ENCODE measurements at regions not wholly inside any gene's neighbourhood (a gene's known extent, or its start where the extent isn't known, plus 50 kb on each side); places are given as distances from the start of the nearest gene placed in this dataset.
"Not testable (repeated sequence)": the region's sequence is repeated elsewhere in the genome, so short reads cannot be mapped to it uniquely, and the experiment has no call there.

DNA sequence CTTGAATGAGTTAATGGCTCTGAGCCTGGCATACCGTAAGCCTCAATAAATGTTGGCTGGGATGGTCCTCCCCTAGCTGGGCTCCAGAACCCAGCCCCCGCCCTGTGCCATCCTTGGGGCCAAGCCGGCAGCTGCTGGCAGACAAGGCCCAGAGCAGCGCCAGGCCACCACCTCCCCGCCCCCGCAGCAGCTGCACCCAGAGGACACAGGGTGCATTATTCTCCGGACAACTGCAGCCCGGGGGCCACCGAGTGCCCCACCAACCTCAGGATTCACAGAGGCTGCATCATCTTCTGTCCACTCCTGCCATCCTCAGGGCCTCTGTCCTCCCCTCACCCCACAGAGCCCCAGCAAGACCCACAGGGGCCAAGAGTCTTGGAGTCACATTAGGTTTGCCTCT lies 92.7 kb downstream of the NCOR2 start:
- no peak for DNase-seq

GRCh38 chr12:124472690-124473279 lies 94.6 kb downstream of the NCOR2 start:
- DNase-seq: no peak

DNA sequence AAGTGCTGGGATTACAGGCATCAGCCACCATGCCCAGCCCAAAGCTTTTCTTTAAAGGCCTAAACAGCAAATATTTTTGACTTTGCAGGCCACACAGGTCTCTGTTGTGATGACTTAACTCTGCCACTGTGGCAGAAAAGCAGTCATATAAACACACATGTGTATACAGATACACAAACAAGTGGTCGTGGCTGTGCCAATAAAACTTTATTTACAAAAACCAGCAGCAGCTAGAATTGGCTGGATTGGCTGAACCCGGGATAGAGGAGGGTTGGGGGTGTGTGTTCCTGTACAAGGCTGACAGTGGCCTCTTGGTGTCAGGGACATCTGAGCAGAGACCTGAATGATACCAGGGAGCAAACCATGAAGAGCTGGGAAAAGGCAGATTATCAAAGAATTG lies 95.6 kb downstream of the NCOR2 start:
- no peak for DNase-seq

DNA sequence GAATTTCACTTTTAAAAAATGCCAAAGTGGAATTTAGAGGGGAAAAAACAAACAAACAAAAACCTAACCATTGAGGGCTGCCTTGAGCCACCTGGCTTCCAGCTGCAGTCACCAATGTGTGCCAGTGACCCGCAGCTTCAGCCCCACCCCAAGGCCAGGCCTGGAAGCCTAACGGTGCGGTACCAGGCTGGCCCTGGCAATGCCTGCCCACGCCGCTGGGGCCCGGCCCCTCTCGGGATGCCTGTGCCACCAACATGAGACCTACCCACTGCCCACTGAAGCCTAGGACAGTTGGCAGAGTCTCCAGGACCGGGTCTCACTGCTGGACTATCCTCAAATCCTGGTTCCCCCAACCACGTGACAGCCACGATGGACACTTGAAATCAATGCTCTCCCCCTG lies 96.6 kb downstream of the NCOR2 start:
- DNase-seq: no peak

DNA sequence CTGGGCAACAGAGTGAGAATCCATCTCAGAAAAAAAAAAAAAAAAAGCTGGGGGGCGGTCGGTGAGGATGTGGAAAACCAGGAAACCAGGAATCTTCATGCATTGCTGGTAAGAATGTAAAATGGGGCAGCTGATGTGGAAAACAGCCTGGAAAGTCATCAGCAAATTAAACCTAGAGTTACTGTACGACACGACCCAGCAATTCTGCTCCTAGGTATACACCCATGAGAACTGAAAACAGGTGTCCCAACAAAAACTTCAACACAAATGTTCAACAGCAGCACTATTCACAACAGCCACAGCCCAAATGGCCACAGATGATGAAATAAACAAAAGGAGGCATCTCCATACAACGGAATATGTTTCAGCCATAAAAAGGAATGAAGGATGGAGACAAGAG lies 97.3 kb downstream of the NCOR2 start:
- DNase-seq: no peak

DNA sequence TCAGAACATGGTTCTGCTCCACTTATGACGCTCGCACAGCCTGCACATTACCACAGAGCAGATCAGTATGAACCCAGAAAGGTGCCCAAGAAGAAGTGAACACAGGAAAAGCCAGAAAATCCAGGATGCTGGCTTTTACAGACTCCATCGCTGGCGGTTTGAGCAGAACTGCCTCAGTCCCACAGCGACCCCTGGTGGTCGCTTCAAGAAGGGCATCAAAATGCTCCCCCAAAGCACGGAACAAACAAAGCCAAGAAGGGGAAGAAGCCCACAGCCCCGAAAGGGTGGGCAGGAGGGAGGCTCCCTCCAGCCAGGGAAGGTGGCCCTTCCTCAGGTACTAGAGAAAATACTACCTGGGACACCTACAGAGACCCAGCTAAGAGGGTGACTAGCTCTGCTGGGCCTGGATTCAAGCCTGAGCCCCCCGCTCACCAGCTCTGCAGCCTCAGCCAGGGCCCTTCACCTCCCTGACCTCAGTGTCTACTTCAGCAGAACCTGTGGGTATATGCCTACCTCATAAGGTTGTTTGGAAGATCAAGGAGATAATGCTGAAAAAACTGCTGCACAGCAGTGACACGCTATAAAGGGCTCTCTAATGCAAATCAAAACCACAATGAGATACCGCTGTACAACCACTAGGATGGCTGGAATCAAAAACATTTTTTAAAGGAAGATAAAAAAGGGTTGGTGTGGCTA lies 98.1 kb downstream of the NCOR2 start:
- DNase-seq: no peak

GRCh38 chr12:124467549-124467948 lies 99.9 kb downstream of the NCOR2 start:
- DNase-seq: not testable (repeated sequence)

- no peak for DNase-seq
These were observed 100.9 kb downstream of the NCOR2 start for GRCh38 chr12:124466216-124467128.

GRCh38 chr12:124465473-124465872 lies 101.9 kb downstream of the NCOR2 start:
- no peak for DNase-seq

GRCh38 chr12:124464830-124465229 lies 102.6 kb downstream of the NCOR2 start:
- DNase-seq: no peak

- no peak for DNase-seq
These were observed 103.3 kb downstream of the NCOR2 start for GRCh38 chr12:124464062-124464461.

DNA sequence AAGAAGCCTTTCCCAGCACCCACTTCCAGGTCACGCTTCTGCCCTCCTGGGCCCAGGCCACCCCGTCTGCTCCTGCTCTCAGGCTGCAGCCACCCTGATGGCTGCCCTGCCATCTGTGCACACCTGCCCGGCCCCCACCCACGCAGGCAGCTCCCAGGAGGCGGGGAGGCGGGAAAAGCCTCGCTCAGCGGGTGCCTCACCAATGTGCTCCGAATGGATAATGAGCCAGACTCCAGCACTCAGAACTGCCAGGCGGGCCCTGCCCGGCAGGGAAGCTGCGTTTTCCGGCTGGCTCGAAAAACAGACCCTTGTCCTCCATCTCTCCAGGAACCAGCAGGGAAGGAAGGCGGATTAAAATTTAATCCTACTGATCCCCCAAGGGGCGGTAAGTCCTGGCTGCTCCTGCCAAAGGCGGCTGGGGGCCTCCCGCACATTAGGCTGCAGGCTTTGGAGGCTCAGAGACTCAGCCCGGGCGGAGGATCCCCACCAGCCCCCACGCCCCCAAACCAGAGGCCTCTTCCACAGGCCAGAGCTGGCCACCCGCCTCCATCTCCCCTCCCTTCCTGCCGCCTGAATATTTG lies 104.0 kb downstream of the NCOR2 start:
- no peak for DNase-seq

- DNase-seq: no peak
These were observed 104.7 kb downstream of the NCOR2 start for GRCh38 chr12:124462750-124463149.

- no peak for DNase-seq
These were observed 105.4 kb downstream of the NCOR2 start for GRCh38 chr12:124461851-124462623.

DNA sequence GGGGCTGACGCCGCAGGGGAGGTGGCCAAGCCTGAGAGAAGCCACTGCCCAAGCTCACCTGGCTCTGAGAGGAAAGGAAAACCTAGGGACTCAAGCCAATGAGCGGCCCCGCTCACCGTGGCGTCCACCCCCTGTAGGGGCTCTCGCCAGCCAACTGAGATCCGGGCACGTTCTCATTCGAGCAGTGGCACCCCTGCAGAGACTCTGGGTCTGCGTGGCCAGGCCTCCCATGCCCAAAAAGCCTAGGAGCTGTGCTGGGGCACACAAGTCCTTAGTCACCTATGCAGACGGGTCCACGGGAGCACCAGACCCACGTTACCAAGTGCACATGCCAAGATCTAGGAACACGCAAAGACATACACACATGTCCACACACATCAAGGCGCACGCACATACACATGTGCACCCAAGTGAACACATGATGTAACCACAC lies 106.2 kb downstream of the NCOR2 start:
- no peak for DNase-seq

GRCh38 chr12:124460771-124461170 lies 106.6 kb downstream of the NCOR2 start:
- no peak for DNase-seq

- no peak for DNase-seq
These were observed 107.4 kb downstream of the NCOR2 start for GRCh38 chr12:124459852-124460645.

DNA sequence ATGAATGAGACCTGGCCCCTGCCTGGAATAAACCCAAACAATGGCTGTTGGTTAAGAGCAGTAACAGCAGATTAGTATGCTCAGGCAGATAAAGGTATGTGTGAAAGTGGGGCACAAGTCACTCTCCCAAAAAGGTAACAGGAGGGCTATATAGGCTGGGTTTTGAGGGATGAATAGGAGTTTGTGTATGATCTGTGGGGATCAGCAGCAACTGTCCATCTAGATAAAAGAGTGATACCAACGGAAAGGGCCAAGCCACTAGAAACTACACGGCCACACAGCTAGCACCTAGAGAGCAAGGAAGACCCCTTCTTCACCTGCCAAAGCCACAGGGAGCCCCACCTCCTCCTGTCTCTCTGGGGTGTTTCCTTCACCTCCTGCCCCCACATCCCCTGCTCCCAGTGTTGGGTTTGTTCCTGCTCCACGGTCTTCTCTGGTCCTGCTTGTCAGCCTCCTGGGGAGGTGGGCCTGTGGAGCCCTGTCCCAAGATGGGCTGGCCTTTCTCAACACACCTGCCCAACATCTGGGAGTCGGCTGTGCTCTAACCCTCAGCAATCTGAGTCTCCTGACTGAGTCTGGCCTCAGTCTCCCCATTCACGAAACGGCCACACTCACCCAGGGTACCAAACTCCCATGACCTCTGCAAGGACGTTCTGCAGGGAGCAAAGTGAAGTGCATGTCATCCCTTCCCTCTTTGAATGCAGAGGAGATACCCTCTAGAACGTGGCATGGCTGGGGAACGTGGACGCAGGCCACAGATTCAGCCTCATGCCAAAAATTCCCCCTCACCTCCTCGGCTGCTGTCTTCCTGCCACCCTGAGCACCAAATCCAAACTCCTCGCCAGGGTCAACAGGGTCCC lies 108.2 kb downstream of the NCOR2 start:
- DNase-seq: no peak

DNA sequence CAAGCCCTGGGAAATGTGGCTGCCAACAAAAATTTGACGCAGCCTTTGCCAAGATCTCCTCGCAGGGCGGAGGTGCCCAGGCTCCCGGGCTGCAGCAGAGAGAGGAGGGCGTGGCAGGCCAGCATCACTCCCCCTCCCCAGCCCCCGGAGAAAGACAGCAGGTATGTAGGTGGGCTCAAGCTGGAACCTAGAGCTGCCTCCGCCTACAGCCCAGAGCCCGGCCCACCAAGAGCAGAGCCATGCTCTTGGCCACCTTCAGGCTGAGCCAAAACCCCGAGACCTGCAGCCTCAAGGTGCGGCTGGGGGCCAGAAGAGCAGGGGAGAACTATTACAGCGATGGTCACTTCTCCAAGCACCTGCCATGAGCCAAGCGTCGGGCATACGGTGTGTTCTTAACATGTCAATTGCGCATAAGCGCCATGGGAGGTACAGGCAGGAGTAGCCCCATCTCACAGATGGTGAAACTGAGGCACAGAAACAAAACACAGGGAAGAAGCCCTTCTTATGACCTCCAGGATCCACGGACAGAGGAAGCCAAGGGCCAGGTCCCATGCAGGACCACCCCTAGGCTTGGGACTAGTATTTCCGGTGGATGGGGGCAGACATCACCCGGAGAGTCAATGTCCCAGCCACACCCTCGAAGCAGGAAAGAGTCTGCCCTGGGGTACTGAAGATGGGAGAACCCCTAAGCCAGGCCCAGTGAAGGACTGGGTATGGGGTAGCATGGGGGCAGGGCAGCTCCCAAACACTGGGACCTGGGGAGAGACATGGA lies 109.0 kb downstream of the NCOR2 start:
- no peak for DNase-seq

Measured in fibroblast of skin of scalp (primary cell).